Hippocampal formation (tissue), 2 donors: ENCODE measurements at regions not wholly inside any gene's neighbourhood (a gene's known extent, or its start where the extent isn't known, plus 50 kb on each side); places are given as distances from the start of the nearest gene placed in this dataset.
"Not testable (repeated sequence)": the region's sequence is repeated elsewhere in the genome, so short reads cannot be mapped to it uniquely, and the experiment has no call there.

Experiments
- DNase-seq, 2 donors: peaks; one replicate each; lab custom pipeline; 2025; lab: John Stamatoyannopoulos, UW

- not testable (repeated sequence) for DNase-seq
Measured at GRCh38 chr2:54031288-54031687, 60.5 kb upstream of the PSME4 start.

- no peak for DNase-seq
Measured at GRCh38 chr2:54030806-54031205, 60.0 kb upstream of the PSME4 start.

- DNase-seq: no peak
Measured at GRCh38 chr2:54030396-54030741, 59.6 kb upstream of the PSME4 start.

GRCh38 chr2:54029721-54030395, 59.1 kb upstream of the PSME4 start:
- no peak for DNase-seq

DNA sequence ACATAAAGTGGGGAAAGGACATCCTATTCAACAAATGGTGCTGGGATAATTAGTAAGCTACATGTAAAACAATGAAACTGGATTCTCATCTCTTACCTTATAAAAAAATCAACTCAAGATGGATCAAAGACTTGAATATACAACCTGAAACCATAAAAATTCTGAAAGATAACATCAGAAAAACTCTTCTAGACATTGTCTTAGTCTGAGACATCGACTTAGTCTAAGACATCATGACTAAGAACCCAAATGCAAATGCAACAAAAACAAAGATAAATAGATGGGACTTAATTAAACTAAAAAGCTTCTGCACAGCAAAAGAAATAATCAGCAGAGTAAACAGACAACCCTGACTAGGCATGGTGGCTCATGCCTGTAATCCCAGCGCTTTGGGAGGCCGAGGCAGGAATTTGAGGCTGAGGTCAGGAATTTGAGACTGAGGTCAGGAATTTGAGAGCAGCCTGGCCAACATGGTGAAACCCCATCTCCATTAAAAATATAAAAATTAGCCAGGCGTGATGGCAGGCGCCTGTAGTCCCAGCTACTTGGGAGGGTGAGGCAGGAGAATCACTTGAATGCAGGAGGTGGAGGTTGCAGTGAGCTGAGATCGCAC, 54.8 kb upstream of the PSME4 start:
- DNase-seq: not testable (repeated sequence)

DNA sequence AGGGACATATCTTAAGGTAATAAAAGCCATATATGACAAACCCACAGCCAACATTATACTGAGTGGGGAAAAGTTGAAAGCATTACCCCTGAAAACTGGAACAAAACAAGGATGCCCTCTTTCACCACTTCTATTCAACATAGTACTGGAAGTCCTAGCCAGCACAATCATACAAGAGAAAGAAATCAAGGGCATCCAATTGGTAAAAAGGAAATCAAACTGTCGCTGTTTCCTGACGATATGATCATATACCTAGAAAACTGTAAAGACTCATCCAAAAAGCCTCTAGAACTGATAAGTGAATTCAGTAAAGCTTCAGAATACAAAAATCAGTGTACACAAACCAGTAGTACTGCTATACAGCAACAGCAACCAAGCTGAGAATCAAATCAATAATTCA, 53.8 kb upstream of the PSME4 start:
- no peak for DNase-seq

- no peak for DNase-seq
Measured at GRCh38 chr2:54021702-54022101, 50.9 kb upstream of the PSME4 start.

GRCh38 chr2:54020793-54021414, 50.1 kb upstream of the PSME4 start:
- DNase-seq: no peak
